Aorta (tissue), 5 donors: ENCODE measurements at regions not wholly inside any gene's neighbourhood (a gene's known extent, or its start where the extent isn't known, plus 50 kb on each side); places are given as distances from the start of the nearest gene placed in this dataset.

Experiments used
- ATAC-seq: fragments of 200-7000 bp; cut with Tn5 transposase; one replicate; pipeline ENCODE4 v1.9.1; 2022; ENCODE audit warnings: moderate library complexity; ENCODE audit not compliant: low FRiP score
- DNase-seq, 2 donors: peaks; one replicate each; pipeline ENCODE4 v3.0.0-alpha.2; 2020
- H3K27ac ChIP-seq, 2 donors: one replicate each; pipeline ENCODE4 v1.5.1; 2013; ENCODE audit warnings: low read length in 2 of 2, mild to moderate bottlenecking in 2 of 2, moderate library complexity in 2 of 2, control low read depth in 1 of 2, inconsistent platforms in 1 of 2, low read depth in 1 of 2
- H3K27me3 ChIP-seq, 2 donors: one replicate each; pipeline ENCODE4 v1.6.1; 2013; ENCODE audit warnings: control low read depth in 1 of 2, low read length in 1 of 2, mild to moderate bottlenecking in 1 of 2, moderate library complexity in 1 of 2; ENCODE audit not compliant: insufficient read depth in 2 of 2, control insufficient read depth in 1 of 2
- H3K36me3 ChIP-seq, 2 donors: one replicate each; pipeline ENCODE4 v1.6.1; 2013; ENCODE audit warnings: control low read depth in 1 of 2, low read length in 1 of 2, mild to moderate bottlenecking in 1 of 2; ENCODE audit not compliant: insufficient read depth in 2 of 2, control insufficient read depth in 1 of 2
- H3K4me1 ChIP-seq, 2 donors: one replicate each; pipeline ENCODE4 v1.6.1; 2013; ENCODE audit warnings: low read length in 2 of 2, control low read depth in 1 of 2, mild to moderate bottlenecking in 1 of 2, moderate library complexity in 1 of 2; ENCODE audit not compliant: insufficient read depth in 2 of 2, control insufficient read depth in 1 of 2
- H3K4me3 ChIP-seq, 2 donors: one replicate each; pipeline ENCODE4 v1.5.1; 2013; ENCODE audit warnings: low read length in 2 of 2, control low read depth in 1 of 2, mild to moderate bottlenecking in 1 of 2
- H3K9me3 ChIP-seq: one replicate; pipeline ENCODE4 v1.6.1; 2013; ENCODE audit warnings: mild to moderate bottlenecking, low read length; ENCODE audit not compliant: control insufficient read depth
- WGBS, 2 donors: extraction: QIAGEN DNeasy Blood & Tissue Kit; methylation state at CpG; one replicate each; pipeline ENCODE4 v1.1.7; 2013; 5-methylcytosine and 5-hydroxymethylcytosine counted together
- intact Hi-C, 2 donors: fragments of 100-400 bp; cut with DNase I; formaldehyde crosslinking; loops; one replicate each; pipeline versions ENCODE4 v1.14.2 to v1.15.0; 2022
- donor health status: healthy with polysubstance abuse.
- donor health status: Bipolar disorder and iron deficiency.
- donor health status: DM: no; HTN: no; CAD: no.
- donor health status: DM: no; HTN: no; CAD: no.
- donor health status: DM: yes; HTN: yes; CAD: no.

DNA sequence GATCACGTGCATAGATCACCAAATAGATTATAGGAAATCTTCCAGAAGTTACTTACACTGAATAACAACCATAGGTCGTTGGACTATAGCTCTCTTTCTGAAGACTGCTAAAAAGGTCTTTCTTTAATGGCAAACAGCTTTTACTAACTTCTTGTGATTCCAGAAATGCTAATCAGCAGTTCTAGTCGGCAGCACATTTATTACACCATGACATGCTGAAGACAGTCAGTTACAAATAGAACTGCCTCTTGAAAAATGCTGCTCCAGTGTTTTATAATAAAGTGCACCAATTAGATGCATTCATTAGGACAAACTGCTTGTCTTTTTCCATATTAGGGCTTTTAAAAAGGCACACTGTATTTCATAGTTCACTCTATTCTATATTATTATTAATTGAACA, 488.2 kb downstream of the PABPC4L start:
- 30 to 32% methylated on average over 3 of the region's 3 CpGs for WGBS, 2 donors
- no peak for ATAC-seq
- H3K4me3 ChIP-seq: no peak overlapping the region
- DNase-seq: no peak
- H3K27me3 ChIP-seq: no peaks in the 10 kb centered on the region
- H3K27ac ChIP-seq: no peak overlapping the region
- peaks cover 2 to 3% of the 10 kb centered on the region in 2 donors for H3K4me1 ChIP-seq
- no peaks in the 10 kb centered on the region for H3K36me3 ChIP-seq
- H3K9me3 ChIP-seq: no peaks in the 10 kb centered on the region
- intact Hi-C loops: loop anchor here in 1 of 2 donors (5.0 kb wide), 1 partner anchor 44 kb away; no protein-coding TSS in a partner anchor

- Histone ChIP-seq H3K4me3 (peak overlapping the region; percentile 46 to 90), H3K9me3 (no peaks in the 10 kb centered on the region), H3K4me1 (peaks cover 2 to 3% of the 10 kb centered on the region in 2 donors), H3K36me3 (no peaks in the 10 kb centered on the region), H3K27ac (no peak overlapping the region), H3K27me3 (no peaks in the 10 kb centered on the region)
- ATAC-seq: no peak
- WGBS, 2 donors: 7 to 9% methylated on average over 6 of the region's 6 CpGs
- no peak for DNase-seq
- intact Hi-C loops: loop anchor here in 1 of 2 donors (5.0 kb wide), 1 partner anchor 45 kb away; no protein-coding TSS in a partner anchor
Observed at GRCh38 chr4:133711817-133712216, 489.8 kb downstream of the PABPC4L start.

DNA sequence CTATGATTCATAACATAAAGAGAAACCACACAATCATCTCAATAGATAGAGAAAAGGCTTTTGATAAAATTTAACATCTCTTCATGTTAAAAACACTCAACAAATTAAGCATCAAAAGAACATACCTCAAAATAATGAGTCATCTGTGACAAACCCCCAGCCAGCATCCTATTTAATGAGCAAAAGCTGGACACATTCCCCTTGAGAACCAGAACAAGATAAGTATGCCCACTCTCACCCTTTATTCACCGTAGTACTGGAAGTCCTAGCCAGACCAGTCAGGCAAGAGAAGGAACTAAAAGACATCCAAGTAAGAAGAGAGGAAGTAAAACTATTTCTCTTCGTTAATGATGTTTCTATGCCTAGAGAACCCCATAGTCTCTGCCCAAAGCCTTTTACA, 507.2 kb downstream of the PABPC4L start:
- ATAC-seq (no peak), DNase-seq (no peak)
- no peak overlapping the region for H3K27ac ChIP-seq
- H3K9me3 ChIP-seq: no peaks in the 10 kb centered on the region
- WGBS, 2 donors: 59 to 69% methylated on average over 2 of the region's 2 CpGs
- intact Hi-C loops: no loop called here
- no peaks in the 10 kb centered on the region for H3K27me3 ChIP-seq
- no peaks in the 10 kb centered on the region for H3K36me3 ChIP-seq
- no peaks in the 10 kb centered on the region for H3K4me1 ChIP-seq
- H3K4me3 ChIP-seq: no peak overlapping the region

DNA sequence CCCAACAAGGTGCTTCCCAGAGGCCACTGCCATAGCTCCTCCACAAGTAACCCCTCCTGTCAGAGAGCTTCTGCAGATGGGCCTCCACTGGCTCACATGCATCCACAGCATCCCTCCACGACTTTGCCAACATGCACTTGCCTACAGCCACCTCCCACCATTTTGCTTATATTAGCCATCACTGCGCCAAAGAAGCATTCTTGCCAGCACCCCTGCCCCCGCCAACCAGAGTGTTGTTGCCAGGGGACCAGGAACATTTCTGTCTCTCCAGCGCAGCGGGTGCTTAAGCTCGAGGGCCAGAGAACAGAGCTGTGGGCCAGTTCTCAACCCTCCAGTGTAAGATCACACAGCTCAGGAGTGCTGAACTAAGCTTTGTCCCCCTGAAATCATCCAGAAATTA, 517.6 kb downstream of the PABPC4L start:
- no peak for ATAC-seq
- intact Hi-C loops: no loop called here
- H3K27me3 ChIP-seq: no peaks in the 10 kb centered on the region

DNA sequence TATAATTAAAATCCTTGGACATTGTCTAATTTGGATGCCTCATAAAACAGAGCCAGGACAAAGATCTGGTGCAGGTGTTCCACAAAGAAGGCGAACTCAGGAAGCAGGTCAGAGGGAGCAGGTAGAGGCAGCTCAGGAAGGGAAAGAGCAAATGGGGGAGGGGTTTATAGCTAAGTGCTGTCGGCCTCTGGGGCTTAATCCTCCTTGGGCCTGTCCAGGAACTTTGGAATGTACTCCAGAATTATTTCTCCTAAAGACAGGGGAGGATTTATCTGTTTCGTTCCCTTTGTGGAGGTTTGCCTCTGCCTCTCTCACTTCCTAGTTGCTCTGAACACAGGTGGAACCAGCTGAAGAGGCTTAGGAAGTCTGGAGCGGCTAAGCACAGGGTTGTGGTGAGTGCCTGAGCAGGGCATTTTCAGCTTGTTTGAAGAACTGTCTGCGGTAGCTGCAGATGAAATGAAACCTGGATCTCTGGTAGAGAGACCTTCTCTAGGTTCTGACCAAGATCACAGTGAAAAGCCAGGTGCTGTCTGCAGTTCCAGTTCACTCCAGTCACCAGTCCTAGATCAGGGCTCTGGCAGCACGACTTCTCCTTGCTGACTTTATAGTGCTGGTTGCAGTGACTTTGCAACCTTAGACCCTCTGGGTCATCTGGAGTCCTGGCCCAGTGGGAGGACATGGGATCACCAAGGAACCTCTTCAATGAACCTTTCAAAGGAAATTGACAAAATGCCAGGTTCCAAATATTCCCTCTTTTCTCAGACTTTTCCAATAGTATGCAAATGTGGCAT, 519.2 kb downstream of the PCDH10 start:
- 75 to 77% methylated on average over 6 of the region's 6 CpGs for WGBS, 2 donors
- H3K4me3 ChIP-seq: no peak overlapping the region
- peak in 1 of 2 donors; percentile 40 for DNase-seq
- no peak overlapping the region for H3K27ac ChIP-seq
- no peaks in the 10 kb centered on the region for H3K27me3 ChIP-seq
- intact Hi-C loops: no loop called here
- no peak for ATAC-seq
- H3K4me1 ChIP-seq: no peaks in the 10 kb centered on the region
- H3K9me3 ChIP-seq: no peaks in the 10 kb centered on the region
- no peaks in the 10 kb centered on the region for H3K36me3 ChIP-seq

More for the DNA sequence above, 517.6 kb downstream of the PABPC4L start:
- H3K4me1 ChIP-seq: no peaks in the 10 kb centered on the region
- no peaks in the 10 kb centered on the region for H3K36me3 ChIP-seq
- no peak overlapping the region for H3K4me3 ChIP-seq
- no peak for DNase-seq
- no peak overlapping the region for H3K27ac ChIP-seq
- H3K9me3 ChIP-seq: no peaks in the 10 kb centered on the region
- WGBS, 2 donors: 91 to 98% methylated on average over 6 of the region's 6 CpGs

- H3K27me3 ChIP-seq: no peaks in the 10 kb centered on the region
- no peaks in the 10 kb centered on the region for H3K4me1 ChIP-seq
- intact Hi-C loops: no loop called here
- no peaks in the 10 kb centered on the region for H3K36me3 ChIP-seq
- DNase-seq: no peak
- WGBS, 2 donors: 64 to 75% methylated on average over 2 of the region's 2 CpGs
- no peaks in the 10 kb centered on the region for H3K9me3 ChIP-seq
- no peak overlapping the region for H3K27ac ChIP-seq
- no peak overlapping the region for H3K4me3 ChIP-seq
- ATAC-seq: no peak
Observed at GRCh38 chr4:133647206-133647605, 498.1 kb downstream of the PCDH10 start.

- intact Hi-C loops: no loop called here
- Histone ChIP-seq H3K4me3 (no peak overlapping the region), H3K4me1 (no peaks in the 10 kb centered on the region), H3K27ac (no peak overlapping the region), H3K36me3 (no peaks in the 10 kb centered on the region), H3K27me3 (no peaks in the 10 kb centered on the region), H3K9me3 (no peaks in the 10 kb centered on the region)
- DNase-seq: no peak
- WGBS, 2 donors: 68% methylated on average over 2 of the region's 2 CpGs
- no peak for ATAC-seq
Observed at GRCh38 chr4:133641191-133641590, 492.1 kb downstream of the PCDH10 start.

DNA sequence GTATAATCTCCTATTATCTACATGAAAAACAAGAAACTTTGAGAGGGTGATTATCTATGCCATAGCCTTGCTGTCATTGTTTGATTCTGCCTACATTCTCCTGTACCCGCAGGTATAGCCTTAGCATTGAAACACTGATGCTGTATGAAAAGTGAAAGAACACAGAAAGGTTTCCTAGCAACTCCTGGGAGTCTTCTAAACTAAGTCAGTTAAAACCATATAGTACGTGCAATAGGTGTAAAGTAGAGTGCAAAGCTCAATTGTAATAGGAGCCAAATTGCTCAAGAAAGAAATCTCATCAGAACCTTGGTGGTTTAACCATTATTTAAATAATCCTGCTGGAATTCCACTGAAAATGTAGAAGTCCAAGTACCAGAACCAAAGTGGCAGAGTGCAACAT, 489.7 kb downstream of the PCDH10 start:
- H3K27me3 ChIP-seq: no peaks in the 10 kb centered on the region
- intact Hi-C loops: no loop called here
- no peak overlapping the region for H3K4me3 ChIP-seq
- H3K27ac ChIP-seq: no peak overlapping the region
- no peaks in the 10 kb centered on the region for H3K4me1 ChIP-seq
- DNase-seq (no peak), ATAC-seq (no peak)
- 91 to 92% methylated on average over 2 of the region's 2 CpGs for WGBS, 2 donors
- H3K36me3 ChIP-seq: no peaks in the 10 kb centered on the region
- no peaks in the 10 kb centered on the region for H3K9me3 ChIP-seq

DNA sequence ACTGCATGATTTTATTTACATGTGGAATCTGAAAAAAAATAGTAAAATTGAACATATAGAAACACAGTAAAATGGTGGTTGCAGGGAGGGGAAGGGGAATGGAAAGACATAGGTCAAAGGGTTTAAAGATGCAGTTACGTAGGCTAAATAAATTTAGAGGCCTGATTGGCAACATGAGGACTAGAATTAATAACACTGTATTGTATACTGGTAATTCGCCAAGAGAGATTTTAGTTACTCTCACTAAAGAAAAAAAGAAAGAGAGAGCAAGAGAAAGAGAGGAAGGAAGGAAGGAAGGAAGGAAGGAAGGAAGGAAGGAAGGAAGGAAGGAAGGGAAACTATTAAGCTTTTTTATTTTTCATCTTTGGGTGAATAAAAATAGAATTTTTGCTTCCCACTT, 488.1 kb downstream of the PCDH10 start:
- no peak overlapping the region for H3K27ac ChIP-seq
- H3K4me3 ChIP-seq: no peak overlapping the region
- no peaks in the 10 kb centered on the region for H3K27me3 ChIP-seq
- no peak for ATAC-seq
- WGBS, 2 donors: 97 to 98% methylated on average over 2 of the region's 2 CpGs
- H3K36me3 ChIP-seq: no peaks in the 10 kb centered on the region
- H3K9me3 ChIP-seq: no peaks in the 10 kb centered on the region
- no peaks in the 10 kb centered on the region for H3K4me1 ChIP-seq
- no peak for DNase-seq
- intact Hi-C loops: no loop called here
